ENCODE measurements at regions not wholly inside any gene's neighbourhood (a gene's known extent, or its start where the extent isn't known, plus 50 kb on each side); places are given as distances from the start of the nearest gene placed in this dataset.

- Histone ChIP-seq H3K27me3 (replicated peaks in 2 of 5; ENCODE audit: control insufficient read depth in 4 of 5, insufficient read depth in 5 of 5, low read length in 4 of 5) (no peaks in the 10 kb centered on the region), H3K9me3 (ENCODE audit: control extremely low read depth in 1 of 5, control insufficient read depth in 4 of 5, insufficient read depth in 2 of 5, low read depth in 1 of 5, low read length in 4 of 5) (no peaks in the 10 kb centered on the region), H3K4me3 (ENCODE audit: control insufficient read depth in 1 of 7, extremely low read depth in 1 of 7, insufficient read depth in 4 of 7, low read depth in 2 of 7, low read length in 6 of 7) (no peak overlapping the region), H3K36me3 (ENCODE audit: control insufficient read depth in 4 of 4, insufficient read depth in 4 of 4, low read length in 3 of 4) (no peaks in the 10 kb centered on the region), H3K4me1 (ENCODE audit: control extremely low read depth in 1 of 4, control insufficient read depth in 4 of 4, insufficient read depth in 4 of 4, low read length in 3 of 4) (no peaks in the 10 kb centered on the region), H3K27ac (ENCODE audit: insufficient read depth in 1 of 2, low read depth in 1 of 2, low read length in 2 of 2, poor library complexity in 1 of 2, severe bottlenecking in 2 of 2) (no peak overlapping the region)
- WGBS (ENCODE audit: insufficient coverage): no CpG with 5 or more reads among the region's 2 CpGs
- POLR2A ChIA-PET: no interaction called here
- DNase-seq: no peak
- CTCF ChIA-PET: no interaction called here
Measured at GRCh38 chr15:46652266-46652665, 1017.4 kb downstream of the SQOR start.

GRCh38 chr15:46654993-46655392, 1020.2 kb downstream of the SQOR start:
- no peak overlapping the region for H3K27ac ChIP-seq (ENCODE audit: insufficient read depth in 1 of 2, low read depth in 1 of 2, low read length in 2 of 2, poor library complexity in 1 of 2, severe bottlenecking in 2 of 2)
- POLR2A ChIA-PET: no interaction called here
- CTCF ChIA-PET: no interaction called here
- no peaks in the 10 kb centered on the region for H3K9me3 ChIP-seq (ENCODE audit: control extremely low read depth in 1 of 5, control insufficient read depth in 4 of 5, insufficient read depth in 2 of 5, low read depth in 1 of 5, low read length in 4 of 5)
- DNase-seq: no peak
- no peaks in the 10 kb centered on the region for H3K27me3 ChIP-seq (replicated peaks in 2 of 5; ENCODE audit: control insufficient read depth in 4 of 5, insufficient read depth in 5 of 5, low read length in 4 of 5)
- H3K36me3 ChIP-seq (ENCODE audit: control insufficient read depth in 4 of 4, insufficient read depth in 4 of 4, low read length in 3 of 4): no peaks in the 10 kb centered on the region
- H3K4me1 ChIP-seq (ENCODE audit: control extremely low read depth in 1 of 4, control insufficient read depth in 4 of 4, insufficient read depth in 4 of 4, low read length in 3 of 4): no peaks in the 10 kb centered on the region
- H3K4me3 ChIP-seq (ENCODE audit: control insufficient read depth in 1 of 7, extremely low read depth in 1 of 7, insufficient read depth in 4 of 7, low read depth in 2 of 7, low read length in 6 of 7): no peak overlapping the region
- WGBS (ENCODE audit: insufficient coverage): no CpG with 5 or more reads among the region's 2 CpGs

- no peak for DNase-seq
- Histone ChIP-seq H3K9me3 (ENCODE audit: control extremely low read depth in 1 of 5, control insufficient read depth in 4 of 5, insufficient read depth in 2 of 5, low read depth in 1 of 5, low read length in 4 of 5) (no peaks in the 10 kb centered on the region), H3K27me3 (replicated peaks in 2 of 5; ENCODE audit: control insufficient read depth in 4 of 5, insufficient read depth in 5 of 5, low read length in 4 of 5) (no peaks in the 10 kb centered on the region), H3K27ac (ENCODE audit: insufficient read depth in 1 of 2, low read depth in 1 of 2, low read length in 2 of 2, poor library complexity in 1 of 2, severe bottlenecking in 2 of 2) (no peak overlapping the region), H3K4me3 (ENCODE audit: control insufficient read depth in 1 of 7, extremely low read depth in 1 of 7, insufficient read depth in 4 of 7, low read depth in 2 of 7, low read length in 6 of 7) (no peak overlapping the region), H3K36me3 (ENCODE audit: control insufficient read depth in 4 of 4, insufficient read depth in 4 of 4, low read length in 3 of 4) (no peaks in the 10 kb centered on the region), H3K4me1 (ENCODE audit: control extremely low read depth in 1 of 4, control insufficient read depth in 4 of 4, insufficient read depth in 4 of 4, low read length in 3 of 4) (no peaks in the 10 kb centered on the region)
- ChIA-PET CTCF (no interaction called here), POLR2A (no interaction called here)
Measured at GRCh38 chr15:46660096-46660842, 1025.4 kb downstream of the SQOR start.

- DNase-seq: no peak
- POLR2A ChIA-PET: no interaction called here
- no peaks in the 10 kb centered on the region for H3K4me1 ChIP-seq (ENCODE audit: control extremely low read depth in 1 of 4, control insufficient read depth in 4 of 4, insufficient read depth in 4 of 4, low read length in 3 of 4)
- no peak overlapping the region for H3K4me3 ChIP-seq (ENCODE audit: control insufficient read depth in 1 of 7, extremely low read depth in 1 of 7, insufficient read depth in 4 of 7, low read depth in 2 of 7, low read length in 6 of 7)
- H3K9me3 ChIP-seq (ENCODE audit: control extremely low read depth in 1 of 5, control insufficient read depth in 4 of 5, insufficient read depth in 2 of 5, low read depth in 1 of 5, low read length in 4 of 5): no peaks in the 10 kb centered on the region
- no peak overlapping the region for H3K27ac ChIP-seq (ENCODE audit: insufficient read depth in 1 of 2, low read depth in 1 of 2, low read length in 2 of 2, poor library complexity in 1 of 2, severe bottlenecking in 2 of 2)
- CTCF ChIA-PET: no interaction called here
- WGBS (ENCODE audit: insufficient coverage): no CpG with 5 or more reads among the region's 2 CpGs
- H3K27me3 ChIP-seq (replicated peaks in 2 of 5; ENCODE audit: control insufficient read depth in 4 of 5, insufficient read depth in 5 of 5, low read length in 4 of 5): no peaks in the 10 kb centered on the region
- H3K36me3 ChIP-seq (ENCODE audit: control insufficient read depth in 4 of 4, insufficient read depth in 4 of 4, low read length in 3 of 4): no peaks in the 10 kb centered on the region
Measured at GRCh38 chr15:46670258-46670657, 1035.4 kb downstream of the SQOR start.

- Histone ChIP-seq H3K36me3 (ENCODE audit: control insufficient read depth in 4 of 4, insufficient read depth in 4 of 4, low read length in 3 of 4) (no peaks in the 10 kb centered on the region), H3K4me1 (ENCODE audit: control extremely low read depth in 1 of 4, control insufficient read depth in 4 of 4, insufficient read depth in 4 of 4, low read length in 3 of 4) (no peaks in the 10 kb centered on the region), H3K27ac (ENCODE audit: insufficient read depth in 1 of 2, low read depth in 1 of 2, low read length in 2 of 2, poor library complexity in 1 of 2, severe bottlenecking in 2 of 2) (no peak overlapping the region), H3K27me3 (replicated peaks in 2 of 5; ENCODE audit: control insufficient read depth in 4 of 5, insufficient read depth in 5 of 5, low read length in 4 of 5) (no peaks in the 10 kb centered on the region), H3K9me3 (ENCODE audit: control extremely low read depth in 1 of 5, control insufficient read depth in 4 of 5, insufficient read depth in 2 of 5, low read depth in 1 of 5, low read length in 4 of 5) (no peaks in the 10 kb centered on the region), H3K4me3 (ENCODE audit: control insufficient read depth in 1 of 7, extremely low read depth in 1 of 7, insufficient read depth in 4 of 7, low read depth in 2 of 7, low read length in 6 of 7) (no peak overlapping the region)
- no CpG with 5 or more reads among the region's 1 CpG for WGBS (ENCODE audit: insufficient coverage)
- ChIA-PET CTCF (no interaction called here), POLR2A (no interaction called here)
- no peak for DNase-seq
Measured at GRCh38 chr15:46671336-46671735, 1036.5 kb downstream of the SQOR start.

DNA sequence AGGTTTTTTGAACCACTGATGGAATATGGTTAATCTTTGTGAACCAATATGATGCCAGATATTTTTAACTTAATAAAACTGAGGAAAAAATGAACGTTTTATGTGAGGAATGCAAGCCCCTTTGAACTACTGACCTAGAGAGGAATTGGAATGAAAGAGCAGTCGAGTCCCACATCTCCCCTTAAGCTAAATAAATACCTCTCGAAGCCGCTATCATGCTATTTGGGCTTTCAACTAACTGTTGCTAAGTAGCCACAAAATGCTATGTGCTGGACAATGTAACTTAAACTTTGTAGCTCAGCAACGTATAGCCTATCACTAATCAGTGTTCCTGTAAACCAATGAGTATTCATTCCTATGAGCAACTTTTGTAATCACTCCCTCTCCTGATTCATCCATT, 1037.2 kb downstream of the SQOR start:
- Histone ChIP-seq H3K36me3 (ENCODE audit: control insufficient read depth in 4 of 4, insufficient read depth in 4 of 4, low read length in 3 of 4) (no peaks in the 10 kb centered on the region), H3K4me1 (ENCODE audit: control extremely low read depth in 1 of 4, control insufficient read depth in 4 of 4, insufficient read depth in 4 of 4, low read length in 3 of 4) (no peaks in the 10 kb centered on the region), H3K4me3 (ENCODE audit: control insufficient read depth in 1 of 7, extremely low read depth in 1 of 7, insufficient read depth in 4 of 7, low read depth in 2 of 7, low read length in 6 of 7) (no peak overlapping the region), H3K9me3 (ENCODE audit: control extremely low read depth in 1 of 5, control insufficient read depth in 4 of 5, insufficient read depth in 2 of 5, low read depth in 1 of 5, low read length in 4 of 5) (no peaks in the 10 kb centered on the region), H3K27ac (ENCODE audit: insufficient read depth in 1 of 2, low read depth in 1 of 2, low read length in 2 of 2, poor library complexity in 1 of 2, severe bottlenecking in 2 of 2) (no peak overlapping the region), H3K27me3 (replicated peaks in 2 of 5; ENCODE audit: control insufficient read depth in 4 of 5, insufficient read depth in 5 of 5, low read length in 4 of 5) (no peaks in the 10 kb centered on the region)
- POLR2A ChIA-PET: no interaction called here
- DNase-seq: no peak
- CTCF ChIA-PET: no interaction called here
- WGBS (ENCODE audit: insufficient coverage): 70% methylated on average over 4 of the region's 5 CpGs

DNA sequence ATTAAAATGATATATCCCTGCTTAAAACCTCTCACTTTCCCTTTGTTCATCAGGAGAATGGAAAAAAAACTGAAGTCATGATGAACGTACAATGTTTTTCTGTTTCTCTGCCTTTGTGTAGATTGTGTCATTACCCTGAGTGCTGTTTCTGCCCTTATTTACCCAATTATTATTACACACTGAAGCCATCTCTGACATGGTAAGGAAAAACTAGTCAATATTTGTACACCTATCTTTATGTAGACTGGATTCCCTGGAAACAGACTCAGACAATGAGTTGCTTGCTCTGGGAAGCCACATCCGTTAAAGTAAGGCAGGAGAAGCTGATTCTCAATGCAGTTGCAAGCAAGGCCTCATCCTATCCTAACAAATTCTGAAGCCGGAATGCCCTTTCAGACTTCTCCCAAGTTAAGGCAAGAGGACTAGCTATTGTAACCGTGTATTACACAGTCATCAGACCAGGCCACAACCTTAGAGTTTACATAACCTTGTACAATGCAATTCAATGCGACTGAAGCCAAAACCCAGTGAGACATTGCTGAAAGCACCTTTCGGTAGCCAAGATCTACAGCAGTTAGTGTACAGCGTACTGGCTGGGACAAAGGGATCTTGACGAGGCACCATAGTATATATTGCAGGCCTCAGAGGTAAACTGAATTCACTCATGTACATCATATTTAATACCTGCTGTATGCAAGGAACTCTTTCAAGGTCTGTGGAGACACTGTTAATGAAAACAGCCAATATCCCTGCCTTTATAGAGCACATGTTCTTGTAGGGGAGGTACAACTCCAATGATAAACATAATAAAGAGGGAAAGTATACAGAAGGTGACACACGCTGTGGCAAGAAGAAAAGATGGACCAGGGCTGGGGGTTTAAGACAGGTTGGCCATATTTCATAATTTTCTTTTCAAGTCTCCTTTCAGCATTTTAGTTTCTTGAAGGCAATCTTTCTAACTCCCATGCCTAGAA, 1040.8 kb upstream of the SEMA6D start:
- 90% methylated on average over 7 of the region's 9 CpGs for WGBS (ENCODE audit: insufficient coverage)
- H3K27ac ChIP-seq (ENCODE audit: insufficient read depth in 1 of 2, low read depth in 1 of 2, low read length in 2 of 2, poor library complexity in 1 of 2, severe bottlenecking in 2 of 2): no peak overlapping the region
- no peak overlapping the region for H3K4me3 ChIP-seq (ENCODE audit: control insufficient read depth in 1 of 7, extremely low read depth in 1 of 7, insufficient read depth in 4 of 7, low read depth in 2 of 7, low read length in 6 of 7)
- H3K4me1 ChIP-seq (ENCODE audit: control extremely low read depth in 1 of 4, control insufficient read depth in 4 of 4, insufficient read depth in 4 of 4, low read length in 3 of 4): no peaks in the 10 kb centered on the region
- H3K27me3 ChIP-seq (replicated peaks in 2 of 5; ENCODE audit: control insufficient read depth in 4 of 5, insufficient read depth in 5 of 5, low read length in 4 of 5): no peaks in the 10 kb centered on the region
- no peaks in the 10 kb centered on the region for H3K9me3 ChIP-seq (ENCODE audit: control extremely low read depth in 1 of 5, control insufficient read depth in 4 of 5, insufficient read depth in 2 of 5, low read depth in 1 of 5, low read length in 4 of 5)
- ChIA-PET CTCF (no interaction called here), POLR2A (no interaction called here)
- no peak for DNase-seq
- no peaks in the 10 kb centered on the region for H3K36me3 ChIP-seq (ENCODE audit: control insufficient read depth in 4 of 4, insufficient read depth in 4 of 4, low read length in 3 of 4)

Data from common myeloid progenitor, CD34-positive (primary cell).